ENCODE measurements at regions not wholly inside any gene's neighbourhood (a gene's known extent, or its start where the extent isn't known, plus 50 kb on each side); places are given as distances from the start of the nearest gene placed in this dataset.
"Not testable (repeated sequence)": the region's sequence is repeated elsewhere in the genome, so short reads cannot be mapped to it uniquely, and the experiment has no call there.

DNA sequence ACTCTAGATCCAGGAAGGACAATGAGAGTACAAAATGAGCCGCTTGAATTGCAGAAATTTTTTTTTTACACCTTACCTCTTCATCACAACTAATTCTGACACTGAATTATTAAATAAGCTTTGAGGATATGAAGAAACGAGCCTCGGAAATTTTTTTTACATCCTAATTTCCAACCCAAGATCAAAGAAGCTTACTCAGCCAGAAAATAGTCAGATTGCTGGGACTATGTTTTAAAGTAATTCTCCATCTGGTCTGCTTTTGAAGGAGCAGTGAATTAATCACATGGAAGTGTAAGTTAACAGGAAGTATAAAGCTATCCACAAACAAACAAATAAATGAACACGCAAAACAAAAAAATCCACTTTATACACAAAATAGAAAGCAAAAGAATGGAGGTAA, 437.0 kb upstream of the KCNMB2 start:
- intact Hi-C loops (cut with micrococcal nuclease): no loop called here

DNA sequence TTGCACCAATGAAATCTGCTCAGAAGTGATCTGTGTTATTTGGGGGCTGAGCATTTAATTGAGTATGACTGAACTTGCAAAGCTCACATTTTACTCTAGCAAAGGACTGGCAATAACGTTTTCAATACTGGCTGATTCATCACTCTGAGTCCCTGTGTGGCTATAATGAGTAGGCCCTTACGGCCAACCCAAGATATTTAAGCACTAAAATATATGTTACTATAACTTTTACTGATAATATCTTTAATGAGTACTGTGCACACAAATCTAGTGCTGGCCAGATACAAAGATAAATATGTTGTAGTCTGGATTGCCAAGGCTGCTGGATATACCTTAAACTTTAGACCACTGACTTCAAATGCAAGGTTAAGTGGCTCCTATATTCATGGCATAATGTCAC, 436.4 kb upstream of the KCNMB2 start:
- intact Hi-C loops (cut with micrococcal nuclease): no loop called here

DNA sequence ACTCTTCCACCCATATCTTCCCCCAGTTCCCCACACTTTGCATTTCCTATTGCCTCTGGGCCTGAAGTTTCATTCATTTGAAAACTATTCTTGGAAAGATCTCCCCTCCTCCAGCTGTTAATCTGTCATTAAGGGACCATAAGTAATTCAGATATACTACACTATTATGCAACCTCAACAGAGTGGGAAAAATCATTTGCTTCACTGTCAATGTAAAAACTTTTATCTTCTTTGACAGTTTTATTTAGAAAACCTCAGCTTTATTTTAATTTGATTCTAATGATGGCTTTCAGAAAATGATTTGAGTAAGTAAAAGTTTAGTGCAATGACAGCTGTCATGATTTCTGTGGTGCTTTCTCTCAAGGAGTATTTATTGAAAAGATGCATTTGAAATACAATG, 435.3 kb upstream of the KCNMB2 start:
- intact Hi-C loops (cut with micrococcal nuclease): no loop called here

DNA sequence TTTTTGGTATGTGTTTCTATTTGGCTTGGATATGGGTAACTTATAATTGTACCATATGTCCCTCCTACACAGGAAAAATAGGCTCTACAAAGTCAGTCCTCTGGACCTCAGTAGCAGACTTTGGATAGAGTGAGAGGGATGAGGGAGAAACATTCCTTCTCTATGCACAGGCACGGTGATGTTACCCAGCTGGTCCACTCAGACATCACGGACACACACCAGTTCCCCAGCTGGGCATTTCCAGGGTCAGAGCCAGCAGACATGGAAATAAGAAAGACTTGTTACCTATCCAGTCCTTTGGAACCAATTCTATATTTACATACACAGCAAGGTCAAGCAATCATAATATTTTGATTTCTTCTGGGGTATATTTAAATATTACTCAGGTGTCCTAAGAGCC, 433.1 kb upstream of the KCNMB2 start:
- intact Hi-C loops (cut with micrococcal nuclease): no loop called here

DNA sequence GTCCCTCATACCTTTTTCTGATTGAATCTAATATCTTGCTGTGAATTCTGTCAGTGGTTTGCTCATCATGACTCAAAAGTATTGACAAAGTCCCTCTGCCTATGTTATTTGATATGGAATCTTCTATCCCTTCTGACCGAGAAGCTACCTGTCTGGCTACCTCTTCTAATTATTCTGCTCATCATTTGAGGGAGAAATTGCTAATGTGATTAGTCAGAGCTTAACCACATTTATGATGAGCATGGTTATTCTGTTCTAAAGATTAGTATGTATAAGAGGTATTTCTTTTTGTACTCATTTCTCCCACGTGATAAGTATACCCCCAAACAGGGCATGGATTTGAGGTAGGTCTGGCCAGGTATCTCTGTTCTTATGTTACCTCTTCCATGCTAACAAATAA, 428.4 kb upstream of the KCNMB2 start:
- intact Hi-C loops (cut with micrococcal nuclease): no loop called here

DNA sequence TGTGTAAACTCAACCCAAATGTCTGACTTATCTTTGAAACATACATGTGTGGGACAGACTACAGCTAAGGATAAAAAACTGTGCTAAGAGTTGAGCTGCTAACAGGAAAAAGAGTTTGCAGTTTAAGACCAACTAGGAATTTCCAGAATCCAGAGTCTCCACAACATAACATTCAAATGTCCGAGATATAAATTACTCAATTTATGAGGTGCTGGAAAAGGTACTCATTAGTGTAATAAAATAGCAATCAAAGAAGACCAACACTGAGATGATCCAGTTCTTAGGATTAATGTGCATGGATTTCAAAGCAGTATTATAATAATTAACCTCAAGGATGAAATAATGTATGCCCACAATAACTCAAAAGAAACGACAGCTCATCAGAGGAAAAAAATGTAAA, 426.5 kb upstream of the KCNMB2 start:
- intact Hi-C loops (cut with micrococcal nuclease): no loop called here

DNA sequence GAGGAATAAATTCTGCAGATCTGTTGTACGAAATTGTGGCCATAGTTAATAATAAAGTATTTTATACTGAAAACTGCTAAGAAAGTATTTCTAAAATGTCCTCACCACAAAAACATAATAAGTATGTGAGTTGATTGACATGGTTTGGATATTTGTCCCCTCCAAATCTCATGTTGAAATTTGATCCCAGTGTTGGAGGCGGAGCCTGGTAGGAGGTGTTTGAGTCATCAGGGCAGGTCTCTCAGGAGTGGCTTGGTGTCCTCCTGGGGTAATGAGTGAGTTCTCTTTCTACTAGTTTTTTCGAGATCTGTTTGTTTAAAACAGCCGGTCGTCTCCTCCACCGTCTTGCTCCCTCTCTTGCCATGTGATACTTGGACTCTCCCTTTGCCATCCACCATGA, 424.1 kb upstream of the KCNMB2 start:
- intact Hi-C loops (cut with micrococcal nuclease): loop anchor here (2.0 kb wide), 1 partner anchor 21 kb away; no protein-coding TSS in a partner anchor

DNA sequence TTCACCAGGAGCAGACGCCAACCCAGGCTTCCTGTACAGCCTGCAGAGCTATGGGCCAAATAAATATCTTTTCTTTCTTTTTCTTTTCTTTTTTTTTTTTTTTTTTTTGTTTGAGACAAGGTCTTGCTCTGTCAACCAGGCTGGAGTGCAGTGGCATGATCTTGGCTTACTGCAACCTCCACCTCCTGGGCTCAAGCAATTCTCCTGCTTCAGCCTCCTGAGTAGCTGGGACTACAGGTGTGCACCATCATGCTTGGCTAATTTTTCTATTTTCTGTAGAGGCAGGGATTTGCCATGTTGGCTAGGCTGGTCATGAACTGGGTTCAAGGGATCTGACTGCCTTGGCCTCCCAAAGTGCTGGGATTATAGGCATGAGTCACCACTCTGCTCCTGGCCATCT, 423.7 kb upstream of the KCNMB2 start:
- intact Hi-C loops (cut with micrococcal nuclease): loop anchor here (2.0 kb wide), 1 partner anchor 20 kb away; no protein-coding TSS in a partner anchor

DNA sequence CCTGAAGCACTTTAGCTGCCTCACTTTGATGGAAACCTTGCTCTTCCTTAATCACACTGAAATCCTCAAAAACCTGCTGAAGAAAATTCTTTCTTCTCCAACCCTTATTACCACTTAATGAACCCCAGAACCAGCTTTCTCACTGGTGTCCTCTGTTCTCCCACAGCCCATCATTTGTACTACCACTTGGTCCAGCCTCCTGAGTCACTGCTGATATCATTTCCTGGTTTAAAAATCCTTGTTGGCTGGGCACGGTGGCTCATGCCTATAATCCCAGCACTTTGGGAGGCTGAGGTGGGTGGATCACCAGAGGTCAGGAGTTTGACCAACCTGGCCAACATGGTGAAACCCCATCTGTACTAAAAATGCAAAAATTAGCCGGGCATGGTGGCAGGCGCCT, 418.6 kb upstream of the KCNMB2 start:
- intact Hi-C loops (cut with micrococcal nuclease): no loop called here

DNA sequence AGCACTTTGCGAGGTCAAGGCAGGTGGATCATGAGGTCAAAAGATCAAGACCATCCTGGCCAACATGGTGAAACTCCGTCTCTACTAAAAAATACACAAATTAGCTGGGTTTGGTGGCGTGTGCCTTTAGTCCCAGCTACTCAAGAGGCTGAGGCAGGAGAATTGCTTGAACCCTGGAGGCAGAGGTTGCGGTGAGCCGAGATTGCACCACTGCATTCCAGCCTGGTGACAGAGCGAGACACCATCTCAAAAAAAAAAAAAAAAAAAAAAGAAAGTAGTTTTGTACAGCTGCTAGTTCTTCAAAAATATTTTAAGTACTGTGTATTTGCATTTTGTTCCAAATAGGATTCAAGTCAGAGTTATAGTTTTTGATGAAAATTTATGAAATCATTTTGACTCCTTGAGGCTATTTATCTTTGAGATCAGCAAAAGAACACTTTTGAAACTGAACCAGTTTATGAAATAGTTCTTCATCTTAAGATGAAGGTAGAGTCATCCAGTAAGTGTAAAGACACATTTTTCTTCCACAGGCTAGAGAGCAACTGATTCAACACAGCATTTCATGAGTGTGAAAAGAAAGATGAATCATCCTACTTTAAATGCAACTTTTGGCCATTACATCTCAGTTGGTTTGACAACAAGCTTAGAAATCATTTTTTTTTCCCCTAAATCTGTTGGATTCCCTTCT, 416.5 kb upstream of the KCNMB2 start:
- intact Hi-C loops (cut with micrococcal nuclease): not testable (repeated sequence)

DNA sequence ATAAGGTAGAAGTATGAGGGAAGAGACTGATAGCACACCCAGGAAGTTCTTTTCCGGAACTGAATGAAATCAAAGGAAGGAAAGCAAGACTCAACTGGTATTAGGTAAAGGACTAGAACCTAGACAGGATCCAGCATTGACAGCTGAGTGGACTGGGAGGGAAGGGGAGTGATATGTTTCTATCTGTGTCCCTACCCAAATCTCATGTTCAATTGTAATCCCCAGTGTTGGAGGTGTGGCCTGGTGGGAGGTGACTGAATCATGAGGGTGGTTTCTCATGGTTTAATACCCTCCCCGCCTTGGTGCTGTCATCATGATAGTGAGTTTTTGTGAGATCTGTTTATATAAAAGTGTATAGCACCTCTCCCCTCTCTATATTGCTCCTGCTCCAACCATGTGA, 415.9 kb upstream of the KCNMB2 start:
- intact Hi-C loops (cut with micrococcal nuclease): no loop called here

DNA sequence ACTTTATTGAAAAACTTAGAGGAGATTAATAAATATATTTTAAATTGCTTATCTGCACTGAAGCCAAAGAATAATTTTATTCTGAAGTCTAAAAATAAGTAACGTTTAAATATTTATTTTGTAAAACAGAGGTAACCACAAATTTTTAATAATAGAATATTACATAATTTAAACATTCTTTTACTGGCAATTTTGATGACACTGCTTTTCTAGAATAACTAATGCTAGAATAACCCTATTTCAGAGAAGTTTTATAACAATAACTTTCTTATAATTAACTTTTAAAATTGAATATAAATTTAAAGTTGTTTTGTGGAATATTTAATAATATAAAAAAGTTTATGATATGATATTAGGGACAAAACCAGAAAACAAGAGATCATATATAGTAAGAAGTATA, 409.6 kb upstream of the KCNMB2 start:
- intact Hi-C loops (cut with micrococcal nuclease): no loop called here

DNA sequence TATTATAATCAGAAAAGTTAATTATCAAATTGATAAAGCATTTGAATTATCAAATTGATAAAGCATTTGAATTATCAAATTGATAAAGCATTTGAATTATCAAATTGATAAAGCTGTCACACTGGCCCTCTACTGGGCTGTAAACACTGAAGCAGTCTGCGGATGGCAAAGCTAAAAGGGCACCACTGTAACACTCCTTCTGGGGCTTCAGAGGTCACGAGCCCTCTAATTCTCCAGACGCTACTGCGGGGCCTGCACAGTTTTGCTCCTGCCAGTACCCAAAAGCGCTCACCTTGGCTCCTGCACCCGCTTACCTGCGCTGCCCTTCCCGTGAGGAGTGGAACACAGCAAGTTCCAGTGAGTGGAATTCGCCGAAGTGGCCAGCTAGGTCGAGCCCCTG, 409.0 kb upstream of the KCNMB2 start:
- intact Hi-C loops (cut with micrococcal nuclease): no loop called here

DNA sequence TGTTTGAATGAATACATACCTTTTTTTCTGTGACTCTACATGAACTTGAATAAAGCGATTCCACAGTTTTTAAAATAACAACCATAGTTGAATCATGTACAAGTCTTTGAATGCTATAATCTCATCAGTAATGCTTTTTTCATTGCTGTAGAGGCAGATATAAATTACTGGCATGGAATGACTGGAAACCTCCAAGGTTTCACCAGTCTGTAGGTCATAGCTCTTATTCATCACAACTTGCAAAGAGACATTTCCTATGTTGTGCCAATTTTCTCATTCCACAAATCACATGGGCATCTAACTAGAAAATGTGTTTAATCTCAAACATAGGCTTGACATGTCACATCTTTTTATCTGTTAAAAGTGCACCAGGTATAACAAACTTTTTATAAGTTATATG, 407.1 kb upstream of the KCNMB2 start:
- intact Hi-C loops (cut with micrococcal nuclease): no loop called here

DNA sequence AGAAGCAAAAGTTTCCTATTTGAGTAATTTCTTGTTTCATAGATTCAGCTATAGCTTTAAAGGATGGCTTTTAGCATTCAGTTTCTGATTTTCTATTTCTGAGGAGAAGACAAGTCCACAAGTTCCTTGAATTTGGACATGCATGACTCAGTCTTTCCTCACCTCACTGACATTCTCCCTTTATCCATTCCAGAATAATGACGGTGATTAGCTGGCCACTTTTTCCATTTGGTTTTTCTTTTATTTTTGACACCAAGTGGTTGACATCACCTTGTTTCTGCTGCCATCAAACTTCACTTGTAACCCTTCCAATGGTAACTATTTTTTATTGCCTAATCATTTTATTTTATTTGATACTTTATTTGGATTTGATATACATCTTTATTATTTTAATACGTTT, 404.4 kb upstream of the KCNMB2 start:
- intact Hi-C loops (cut with micrococcal nuclease): loop anchor here (2.0 kb wide), 1 partner anchor 19 kb away; no protein-coding TSS in a partner anchor

DNA sequence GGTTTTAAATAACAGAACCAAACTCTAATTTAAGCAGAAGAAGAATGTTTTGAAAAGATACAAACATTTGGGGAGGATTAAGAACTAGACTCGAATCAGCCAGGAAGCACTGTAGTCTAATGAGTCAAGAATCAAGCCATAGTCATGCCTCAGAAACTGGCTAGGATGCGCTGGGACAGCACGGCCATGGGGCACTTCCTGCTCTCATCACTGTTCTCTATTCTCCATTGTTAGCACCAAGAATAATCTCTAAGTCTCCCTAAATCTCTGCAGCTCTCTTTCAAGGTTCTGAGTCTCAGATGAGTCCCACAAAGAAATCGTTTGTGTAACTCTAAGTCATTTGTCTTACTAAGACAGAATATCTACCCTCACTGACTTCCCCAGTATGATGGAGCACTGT, 399.0 kb upstream of the KCNMB2 start:
- intact Hi-C loops (cut with micrococcal nuclease): no loop called here

DNA sequence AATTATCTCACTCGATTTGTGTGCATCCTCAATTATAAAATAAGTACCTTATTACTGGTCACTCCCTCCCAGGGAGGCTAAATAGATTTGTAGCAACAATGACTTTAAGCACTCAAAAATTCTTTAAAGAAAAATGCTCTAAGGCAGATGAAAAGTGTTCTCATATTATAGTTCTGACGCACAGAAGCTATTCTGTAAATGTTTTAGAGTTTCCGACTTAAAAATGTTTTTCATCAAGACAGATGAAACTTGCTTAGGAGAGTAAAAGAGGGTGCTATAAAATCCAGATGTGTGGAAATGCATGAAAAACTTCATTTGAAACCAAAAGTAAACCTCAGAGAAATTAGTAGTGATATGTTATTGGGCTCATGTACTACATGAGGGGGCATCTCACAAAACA, 398.4 kb upstream of the KCNMB2 start:
- intact Hi-C loops (cut with micrococcal nuclease): no loop called here

DNA sequence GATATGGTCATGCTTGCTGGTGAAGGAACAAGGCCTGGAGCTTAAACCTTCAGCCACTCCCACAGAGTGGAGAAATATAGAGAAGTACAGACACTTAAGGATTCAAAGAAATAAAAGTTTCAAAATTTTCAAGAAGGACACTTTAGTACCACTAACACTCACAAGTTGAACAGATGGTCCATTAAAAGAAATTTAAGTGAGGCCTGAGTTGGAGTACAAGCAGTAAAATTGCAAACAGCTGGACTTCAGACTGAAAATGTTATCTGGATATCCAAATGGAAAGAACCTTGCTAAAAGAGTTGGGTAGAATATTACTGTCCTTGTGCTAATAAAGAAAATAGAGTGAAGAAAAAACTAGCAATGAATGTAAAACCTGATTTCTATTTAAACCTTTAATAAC, 397.1 kb upstream of the KCNMB2 start:
- intact Hi-C loops (cut with micrococcal nuclease): no loop called here

DNA sequence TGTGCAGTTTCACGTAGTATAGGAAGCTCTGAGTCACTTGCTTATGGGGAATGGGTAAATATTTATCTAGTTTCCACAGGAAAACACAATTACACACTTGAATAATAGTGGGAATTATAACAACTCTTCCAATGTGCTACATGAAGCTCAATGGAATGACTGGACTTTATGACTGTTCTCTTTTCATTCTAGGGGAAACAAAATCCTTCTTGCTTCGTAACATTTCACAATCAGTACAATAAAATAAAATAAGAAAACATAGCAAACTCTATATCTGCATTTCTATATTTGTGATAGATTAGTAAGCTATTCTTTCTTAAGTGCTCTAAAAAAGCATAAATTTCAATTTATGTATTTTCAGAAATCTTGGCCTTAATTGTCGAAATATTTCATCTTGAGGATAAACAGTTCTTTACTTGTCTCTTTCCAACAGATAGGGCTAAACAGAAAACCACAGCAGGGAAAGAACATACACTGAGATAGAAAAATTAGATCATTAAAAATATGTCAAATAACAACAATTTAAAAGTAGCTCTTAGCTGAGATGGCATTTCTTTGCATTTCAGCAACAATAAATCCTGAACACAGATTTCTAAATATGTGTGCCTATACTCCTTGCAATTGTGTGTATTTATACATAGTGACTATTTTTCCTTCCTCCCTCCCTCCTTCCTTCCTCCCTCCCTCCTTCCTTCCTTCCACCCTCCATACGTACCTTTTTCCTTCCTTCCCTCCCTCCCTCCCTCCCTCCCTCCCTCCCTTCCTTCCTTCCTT, 395.5 kb upstream of the KCNMB2 start:
- intact Hi-C loops (cut with micrococcal nuclease): no loop called here

DNA sequence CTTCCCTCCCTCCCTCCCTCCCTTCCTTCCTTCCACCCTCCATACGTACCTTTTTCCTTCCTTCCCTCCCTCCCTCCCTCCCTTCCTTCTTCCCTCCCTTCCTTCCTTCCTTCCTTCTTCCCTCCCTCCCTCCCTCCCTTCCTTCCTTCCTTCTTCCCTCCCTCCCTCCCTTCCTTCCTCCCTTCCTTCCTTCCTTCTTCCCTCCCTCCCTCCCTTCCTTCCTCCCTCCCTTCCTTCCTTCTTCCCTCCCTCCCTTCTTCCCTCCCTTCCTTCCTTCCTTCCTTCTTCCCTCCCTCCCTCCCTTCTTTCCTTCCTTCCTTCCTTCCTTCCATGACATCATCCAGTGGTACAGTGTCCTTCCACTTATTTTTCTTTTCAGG, 394.9 kb upstream of the KCNMB2 start:
- intact Hi-C loops (cut with micrococcal nuclease): not testable (repeated sequence)

DNA sequence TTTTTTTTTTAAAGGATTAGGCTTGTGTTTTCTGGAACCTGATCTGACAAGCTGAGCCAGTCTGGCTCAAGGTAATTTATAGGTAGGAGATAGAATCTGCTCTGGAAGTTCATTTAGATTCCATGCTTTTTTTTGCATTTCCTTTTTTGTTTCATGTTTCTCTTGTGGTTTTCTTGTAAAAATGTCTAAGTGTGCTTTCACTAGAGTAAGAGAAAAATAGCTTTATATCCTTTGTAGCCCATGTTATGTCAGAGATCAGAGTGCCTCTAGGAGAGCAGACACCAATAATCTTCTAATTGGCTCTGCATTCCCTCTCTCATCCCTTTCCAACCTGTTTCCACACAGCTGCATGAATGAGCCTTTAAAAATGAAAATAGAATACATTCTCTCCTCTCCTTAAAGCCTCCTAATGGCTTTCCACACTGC, 389.8 kb upstream of the KCNMB2 start:
- intact Hi-C loops (cut with micrococcal nuclease): no loop called here

DNA sequence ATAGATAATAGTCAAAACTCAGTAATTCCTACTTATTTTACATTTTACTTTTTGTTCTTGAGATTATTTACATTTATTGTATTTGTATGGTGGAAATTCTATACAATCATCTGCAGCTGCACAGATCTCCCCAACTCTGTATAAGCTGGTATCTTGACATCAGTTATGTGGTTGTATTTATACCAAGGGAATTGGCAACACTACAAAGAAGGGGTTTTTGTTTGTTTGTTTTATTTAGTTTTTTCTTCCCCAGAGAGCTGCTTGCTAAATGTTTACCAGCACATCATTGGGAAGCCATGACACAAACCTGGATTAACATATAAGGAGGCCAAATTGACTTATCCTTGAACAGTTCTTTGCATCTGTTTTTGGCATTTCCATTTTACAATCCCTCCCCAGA, 389.2 kb upstream of the KCNMB2 start:
- intact Hi-C loops (cut with micrococcal nuclease): no loop called here
